H9 (cell line): ENCODE measurements at regions not wholly inside any gene's neighbourhood (a gene's known extent, or its start where the extent isn't known, plus 50 kb on each side); places are given as distances from the start of the nearest gene placed in this dataset.

Experiments used
- DNase-seq: peaks from one replicate; pipeline ENCODE4 v3.0.0-alpha.2; 2017
- H2AFZ ChIP-seq: one replicate; pipeline ENCODE4 v1.6.1; 2013; ENCODE audit warnings: mild to moderate bottlenecking, low read length, control low read depth, moderate library complexity
- H2AK5ac ChIP-seq: 2 replicates; pipeline ENCODE4 v1.6.1; 2013; ENCODE audit warnings: low read length, control low read depth, mixed read lengths; ENCODE audit not compliant: insufficient read length
- H2BK120ac ChIP-seq: one replicate; pipeline ENCODE4 v1.6.1; 2013; ENCODE audit warnings: low read depth, mild to moderate bottlenecking, low read length, control low read depth, inconsistent platforms; ENCODE audit not compliant: poor library complexity, severe bottlenecking
- H2BK12ac ChIP-seq: 2 replicates; pipeline ENCODE4 v1.6.1; 2013; ENCODE audit warnings: low read length, control low read depth, mixed read lengths, low read depth; ENCODE audit not compliant: insufficient read length
- H2BK15ac ChIP-seq: 2 replicates; pipeline ENCODE4 v1.6.1; 2013; ENCODE audit warnings: low read depth, low read length, control low read depth
- H2BK20ac ChIP-seq: one replicate; pipeline ENCODE4 v1.6.1; 2013; ENCODE audit warnings: low read depth, mild to moderate bottlenecking, low read length, control low read depth, inconsistent platforms; ENCODE audit not compliant: poor library complexity, severe bottlenecking
- H2BK5ac ChIP-seq: 2 replicates; pipeline ENCODE4 v1.6.1; 2013; ENCODE audit warnings: low read length, control low read depth, mixed read lengths; ENCODE audit not compliant: insufficient read length
- H3K14ac ChIP-seq: 2 replicates; pipeline ENCODE4 v1.6.1; 2013; ENCODE audit warnings: low read length, control low read depth; ENCODE audit not compliant: insufficient read depth
- H3K18ac ChIP-seq: 2 replicates; pipeline ENCODE4 v1.6.1; 2013; ENCODE audit warnings: low read depth, mild to moderate bottlenecking, mixed read lengths, low read length, control low read depth; ENCODE audit not compliant: insufficient read length
- H3K23ac ChIP-seq: 2 replicates; pipeline ENCODE4 v1.6.1; 2013; ENCODE audit warnings: low read length, control low read depth, mixed read lengths, low read depth; ENCODE audit not compliant: insufficient read length
- H3K23me2 ChIP-seq: 2 replicates; pipeline ENCODE4 v1.6.1; 2013; ENCODE audit warnings: low read depth, mild to moderate bottlenecking, mixed read lengths, low read length, control low read depth; ENCODE audit not compliant: insufficient read length, poor library complexity, severe bottlenecking
- H3K27ac ChIP-seq: 2 replicates; pipeline ENCODE4 v1.5.1; 2013; ENCODE audit warnings: low read length, control low read depth, mixed read lengths, low read depth; ENCODE audit not compliant: insufficient read length
- H3K27me3 ChIP-seq: 2 replicates; pipeline ENCODE4 v1.6.1; 2013; ENCODE audit warnings: low read length, control low read depth, inconsistent platforms; ENCODE audit not compliant: insufficient read depth
- H3K4ac ChIP-seq: 2 replicates; pipeline ENCODE4 v1.6.1; 2013; ENCODE audit warnings: low read depth, mild to moderate bottlenecking, control low read depth, inconsistent platforms, low read length, moderate library complexity
- H3K4me1 ChIP-seq: 2 replicates; pipeline ENCODE4 v1.6.1; 2013; ENCODE audit warnings: low read length, control low read depth, inconsistent platforms; ENCODE audit not compliant: insufficient read depth
- H3K4me2 ChIP-seq: 2 replicates; pipeline ENCODE4 v1.6.1; 2013; ENCODE audit warnings: low read length, control low read depth, mixed read lengths; ENCODE audit not compliant: insufficient read length, insufficient read depth
- H3K56ac ChIP-seq: 2 replicates; pipeline ENCODE4 v1.6.1; 2013; ENCODE audit warnings: low read depth, mild to moderate bottlenecking, mixed read lengths, low read length, control low read depth; ENCODE audit not compliant: insufficient read length
- H3K79me1 ChIP-seq: 2 replicates; pipeline ENCODE4 v1.6.1; 2013; ENCODE audit warnings: low read depth, mild to moderate bottlenecking, moderate library complexity, low read length, control low read depth, inconsistent platforms; ENCODE audit not compliant: insufficient read depth, poor library complexity, severe bottlenecking
- H3K79me2 ChIP-seq: 2 replicates; pipeline ENCODE4 v1.6.1; 2013; ENCODE audit warnings: low read length, control low read depth, inconsistent platforms; ENCODE audit not compliant: insufficient read depth
- H3K9ac ChIP-seq: 2 replicates; pipeline ENCODE4 v1.6.1; 2013; ENCODE audit warnings: low read length, control low read depth, mixed read lengths; ENCODE audit not compliant: insufficient read length; ENCODE audit errors: extremely low read depth
- H3K9me3 ChIP-seq: one replicate; pipeline ENCODE4 v1.6.1; 2013; ENCODE audit warnings: low read depth, low read length, inconsistent platforms; ENCODE audit not compliant: control insufficient read depth
- H3T11ph ChIP-seq: one replicate; pipeline ENCODE4 v1.6.1; 2013; ENCODE audit warnings: mild to moderate bottlenecking, low read length, control low read depth, inconsistent platforms
- H4K20me1 ChIP-seq: one replicate; pipeline ENCODE4 v1.6.1; 2013; ENCODE audit not compliant: control insufficient read depth, insufficient read length, insufficient read depth
- H4K5ac ChIP-seq: 2 replicates; pipeline ENCODE4 v1.6.1; 2013; ENCODE audit warnings: low read depth, mild to moderate bottlenecking, mixed read lengths, low read length, control low read depth; ENCODE audit not compliant: insufficient read length
- H4K8ac ChIP-seq: replicated peaks from 2 replicates; pipeline ENCODE4 v1.6.1; 2013; ENCODE audit warnings: low read length, control low read depth, mixed read lengths, low read depth; ENCODE audit not compliant: insufficient read length
- H4K91ac ChIP-seq: 2 replicates; pipeline ENCODE4 v1.6.1; 2013; ENCODE audit warnings: low read depth, mild to moderate bottlenecking, moderate library complexity, mixed read lengths, low read length, control low read depth; ENCODE audit not compliant: insufficient read length
- H3K27ac Mint-ChIP-seq, 3 experiments: 2 replicates in 2 of 3; 3 replicates in 1 of 3; pipeline ENCODE4 v1.8.0; 2020 to 2021; ENCODE audit warnings: mixed read lengths in 3 of 3, mild to moderate bottlenecking in 1 of 3, moderate library complexity in 1 of 3
- H3K27me3 Mint-ChIP-seq: 2 replicates; pipeline ENCODE4 v1.8.0; 2021; ENCODE audit warnings: low read depth, mild to moderate bottlenecking, moderate library complexity, mixed read lengths
- H3K36me3 Mint-ChIP-seq, 3 experiments: 2 replicates in 2 of 3; 3 replicates in 1 of 3; pipeline ENCODE4 v1.8.0; 2020 to 2021; ENCODE audit warnings: low read depth in 3 of 3, mixed read lengths in 3 of 3; ENCODE audit not compliant: insufficient read depth in 1 of 3
- H3K4me1 Mint-ChIP-seq, 2 experiments: 2 replicates each; pipeline ENCODE4 v1.8.0; 2020; ENCODE audit warnings: mixed read lengths in 2 of 2
- H3K4me3 Mint-ChIP-seq, 2 experiments: 2 replicates in 1 of 2; 3 replicates in 1 of 2; pipeline ENCODE4 v1.8.0; 2020 to 2021; ENCODE audit warnings: mild to moderate bottlenecking in 2 of 2, mixed read lengths in 2 of 2, moderate library complexity in 1 of 2
- H3K9me3 Mint-ChIP-seq, 2 experiments: 2 replicates in 1 of 2; 3 replicates in 1 of 2; pipeline ENCODE4 v1.8.0; 2020; ENCODE audit warnings: mild to moderate bottlenecking in 2 of 2, mixed read lengths in 2 of 2, moderate library complexity in 1 of 2
- WGBS: extraction: QIAGEN DNeasy Blood & Tissue Kit; methylation state at CpG from one replicate; pipeline ENCODE4 v1.1.7; 2013; ENCODE audit warnings: missing lambda C conversion rate, low lambda C conversion rate, mixed read lengths; ENCODE audit not compliant: insufficient read length; ENCODE audit errors: extremely low coverage; 5-methylcytosine and 5-hydroxymethylcytosine counted together
- TF ChIP-seq, protein P1 (sequence below): fragments of 200-600 bp; sonication (generic); conservative IDR thresholded peaks from 3 replicates; pipeline ENCODE4 v1.8.0; 2021; ENCODE audit warnings: antibody characterized with exemption, mild to moderate bottlenecking

DNA sequence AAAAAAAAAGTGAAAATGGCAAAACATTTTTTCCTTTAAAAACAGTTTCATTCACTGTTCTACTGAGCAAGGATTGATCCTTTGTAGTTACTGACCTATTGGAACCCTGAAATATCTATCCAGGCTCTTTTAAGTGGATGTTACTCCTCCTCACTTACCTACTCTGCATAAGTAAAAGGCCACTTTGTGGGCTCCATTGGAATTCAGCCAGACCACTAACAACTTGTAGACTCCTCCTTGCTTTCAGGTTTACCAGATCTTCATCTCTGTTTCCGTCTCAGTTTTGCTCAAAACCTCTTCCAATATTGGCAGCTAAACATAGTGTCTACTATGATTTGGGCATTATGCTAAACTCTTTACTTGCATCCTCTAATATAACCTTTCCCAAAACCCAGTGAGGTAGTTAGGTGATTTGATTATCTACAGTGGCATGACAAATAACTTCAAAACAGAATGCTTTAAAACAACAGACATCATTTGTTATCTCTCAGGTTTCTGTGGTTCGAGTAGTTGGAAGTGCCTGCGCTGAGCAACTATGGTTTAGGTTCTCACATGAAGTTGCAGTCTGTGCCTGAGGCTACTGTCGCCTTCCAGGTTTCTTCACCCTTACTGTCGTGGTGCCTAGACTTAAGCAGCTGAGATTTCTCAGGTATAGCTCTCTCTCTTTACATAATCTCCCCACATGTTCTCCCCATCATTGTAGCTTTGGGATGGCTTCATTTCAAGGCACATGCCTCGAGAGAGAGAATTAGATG lies 698.2 kb downstream of the REEP3 start:
- no peak overlapping the region for H3K4me2 ChIP-seq
- DNase-seq = no peak
- H2BK15ac ChIP-seq = no peak overlapping the region
- no peak overlapping the region for H4K91ac ChIP-seq
- H2AK5ac ChIP-seq = no peak overlapping the region
- no peaks in the 10 kb centered on the region for H3K27me3 ChIP-seq
- no peak overlapping the region for H4K5ac ChIP-seq
- H3K9ac ChIP-seq = no peak overlapping the region
- no peaks in the 10 kb centered on the region for H3K79me2 ChIP-seq
- no peaks in the 10 kb centered on the region for H3K4me1 ChIP-seq
- no peak overlapping the region for H3K18ac ChIP-seq
- no peaks in the 10 kb centered on the region for H3K79me1 ChIP-seq
- H3K14ac ChIP-seq = no peak overlapping the region
- Mint-ChIP-seq H3K27me3 (no peaks in the 10 kb centered on the region), H3K4me1 (peaks cover 0 to 4% of the 10 kb centered on the region in 2 experiments; a peak in 1 of 4 replicates), H3K4me3 (no peak overlapping the region), H3K27ac (no peak overlapping the region), H3K36me3 (peaks cover 0 to 7% (median 3%) of the 10 kb centered on the region in 3 experiments; a peak in 5 of 7 replicates), H3K9me3 (peaks cover 6 to 9% of the 10 kb centered on the region in 2 experiments; a peak in 4 of 5 replicates)
- H3K4ac ChIP-seq = no peak overlapping the region
- H2BK5ac ChIP-seq = no peak overlapping the region
- H3K9me3 ChIP-seq = no peaks in the 10 kb centered on the region
- H3K23ac ChIP-seq = no peak overlapping the region
- WGBS = no CpG with 5 or more reads among the region's 6 CpGs
- TF ChIP-seq, protein P1, sequence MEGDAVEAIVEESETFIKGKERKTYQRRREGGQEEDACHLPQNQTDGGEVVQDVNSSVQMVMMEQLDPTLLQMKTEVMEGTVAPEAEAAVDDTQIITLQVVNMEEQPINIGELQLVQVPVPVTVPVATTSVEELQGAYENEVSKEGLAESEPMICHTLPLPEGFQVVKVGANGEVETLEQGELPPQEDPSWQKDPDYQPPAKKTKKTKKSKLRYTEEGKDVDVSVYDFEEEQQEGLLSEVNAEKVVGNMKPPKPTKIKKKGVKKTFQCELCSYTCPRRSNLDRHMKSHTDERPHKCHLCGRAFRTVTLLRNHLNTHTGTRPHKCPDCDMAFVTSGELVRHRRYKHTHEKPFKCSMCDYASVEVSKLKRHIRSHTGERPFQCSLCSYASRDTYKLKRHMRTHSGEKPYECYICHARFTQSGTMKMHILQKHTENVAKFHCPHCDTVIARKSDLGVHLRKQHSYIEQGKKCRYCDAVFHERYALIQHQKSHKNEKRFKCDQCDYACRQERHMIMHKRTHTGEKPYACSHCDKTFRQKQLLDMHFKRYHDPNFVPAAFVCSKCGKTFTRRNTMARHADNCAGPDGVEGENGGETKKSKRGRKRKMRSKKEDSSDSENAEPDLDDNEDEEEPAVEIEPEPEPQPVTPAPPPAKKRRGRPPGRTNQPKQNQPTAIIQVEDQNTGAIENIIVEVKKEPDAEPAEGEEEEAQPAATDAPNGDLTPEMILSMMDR = no peak
- H3T11ph ChIP-seq = no peak overlapping the region
- H3K56ac ChIP-seq = no peak overlapping the region
- H2BK120ac ChIP-seq = no peak overlapping the region
- no peak overlapping the region for H4K8ac ChIP-seq
- no peak overlapping the region for H2AFZ ChIP-seq
- H2BK20ac ChIP-seq = no peak overlapping the region
- H3K23me2 ChIP-seq = no peaks in the 10 kb centered on the region
- H2BK12ac ChIP-seq = no peak overlapping the region
- no peak overlapping the region for H3K27ac ChIP-seq
- no peaks in the 10 kb centered on the region for H4K20me1 ChIP-seq
